CD4-positive, alpha-beta T cell treated with Interferon alpha-2 for 1 hour (primary cell): ENCODE measurements at regions not wholly inside any gene's neighbourhood (a gene's known extent, or its start where the extent isn't known, plus 50 kb on each side); places are given as distances from the start of the nearest gene placed in this dataset.
"Not testable (repeated sequence)": the region's sequence is repeated elsewhere in the genome, so short reads cannot be mapped to it uniquely, and the experiment has no call there.

Experiments used
- DNase-seq, 2 donors: peaks; one replicate each; pipeline ENCODE4 v3.0.0-alpha.2; 2020 to 2022

GRCh38 chr10:28130267-28130666 is 131.4 kb upstream of the ODAD2 start:
- no peak for DNase-seq

- DNase-seq: no peak
Measured at GRCh38 chr10:28127881-28128280, 129.0 kb upstream of the ODAD2 start.

GRCh38 chr10:28125701-28126100 is 126.8 kb upstream of the ODAD2 start:
- no peak for DNase-seq

- no peak for DNase-seq
Measured at GRCh38 chr10:28120795-28121194, 121.9 kb upstream of the ODAD2 start.

GRCh38 chr10:28120043-28120749 is 121.3 kb upstream of the ODAD2 start:
- no peak for DNase-seq

GRCh38 chr10:28118985-28119628 is 120.2 kb upstream of the ODAD2 start:
- DNase-seq: no peak

GRCh38 chr10:28113202-28113601 is 114.3 kb upstream of the ODAD2 start:
- DNase-seq: no peak

- no peak for DNase-seq
Measured at GRCh38 chr10:28111712-28112111, 112.8 kb upstream of the ODAD2 start.

- no peak for DNase-seq
Measured at GRCh38 chr10:28105561-28105960, 106.7 kb upstream of the ODAD2 start.

- DNase-seq: no peak
Measured at GRCh38 chr10:28097633-28098032, 98.8 kb upstream of the ODAD2 start.

GRCh38 chr10:28095791-28096378 is 97.0 kb upstream of the ODAD2 start:
- DNase-seq: no peak

- DNase-seq: no peak
Measured at GRCh38 chr10:28094121-28094520, 95.2 kb upstream of the ODAD2 start.

GRCh38 chr10:28091913-28092312 is 93.0 kb upstream of the ODAD2 start:
- no peak for DNase-seq

- DNase-seq: no peak
Measured at GRCh38 chr10:28090506-28090905, 91.6 kb upstream of the ODAD2 start.

- DNase-seq: no peak
Measured at GRCh38 chr10:28089467-28089866, 90.6 kb upstream of the ODAD2 start.

GRCh38 chr10:28087661-28088351 is 88.9 kb upstream of the ODAD2 start:
- DNase-seq: peak in 1 of 2 donors; percentile 29

GRCh38 chr10:28085760-28086159 is 86.9 kb upstream of the ODAD2 start:
- not testable (repeated sequence) for DNase-seq

GRCh38 chr10:28082885-28083284 is 84.0 kb upstream of the ODAD2 start:
- DNase-seq: no peak

GRCh38 chr10:28082316-28082715 is 83.4 kb upstream of the ODAD2 start:
- DNase-seq: no peak

GRCh38 chr10:28077889-28078288 is 79.0 kb upstream of the ODAD2 start:
- DNase-seq: no peak

- no peak for DNase-seq
Measured at GRCh38 chr10:28075424-28075823, 76.5 kb upstream of the ODAD2 start.

- no peak for DNase-seq
Measured at GRCh38 chr10:28072573-28072972, 73.7 kb upstream of the ODAD2 start.

- no peak for DNase-seq
Measured at GRCh38 chr10:28060031-28060607, 61.2 kb upstream of the ODAD2 start.
